ENCODE measurements at regions not wholly inside any gene's neighbourhood (a gene's known extent, or its start where the extent isn't known, plus 50 kb on each side); places are given as distances from the start of the nearest gene placed in this dataset.
"Not testable (repeated sequence)": the region's sequence is repeated elsewhere in the genome, so short reads cannot be mapped to it uniquely, and the experiment has no call there.

DNA sequence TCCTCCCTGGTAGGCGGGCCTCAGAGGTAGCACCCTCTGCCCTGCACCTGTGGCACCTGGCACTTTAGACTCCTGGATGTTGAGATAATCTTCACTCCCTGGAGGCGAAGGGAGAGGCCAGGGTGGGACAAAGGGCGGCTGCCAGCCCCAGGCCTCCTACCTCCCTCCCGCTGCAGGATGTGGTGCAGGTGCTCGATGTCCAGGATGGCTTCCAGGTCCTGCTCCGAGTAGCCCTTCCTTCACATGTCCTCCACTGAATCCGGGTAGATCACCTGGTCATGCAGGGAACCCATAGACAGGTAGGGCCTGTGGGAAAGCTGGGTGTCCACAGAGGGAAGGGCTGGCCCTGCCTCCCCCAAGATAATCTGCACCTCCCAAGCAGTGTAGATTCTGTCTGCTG lies 1075.6 kb downstream of the RPIA start:
- TF ChIP-seq, protein P1, sequence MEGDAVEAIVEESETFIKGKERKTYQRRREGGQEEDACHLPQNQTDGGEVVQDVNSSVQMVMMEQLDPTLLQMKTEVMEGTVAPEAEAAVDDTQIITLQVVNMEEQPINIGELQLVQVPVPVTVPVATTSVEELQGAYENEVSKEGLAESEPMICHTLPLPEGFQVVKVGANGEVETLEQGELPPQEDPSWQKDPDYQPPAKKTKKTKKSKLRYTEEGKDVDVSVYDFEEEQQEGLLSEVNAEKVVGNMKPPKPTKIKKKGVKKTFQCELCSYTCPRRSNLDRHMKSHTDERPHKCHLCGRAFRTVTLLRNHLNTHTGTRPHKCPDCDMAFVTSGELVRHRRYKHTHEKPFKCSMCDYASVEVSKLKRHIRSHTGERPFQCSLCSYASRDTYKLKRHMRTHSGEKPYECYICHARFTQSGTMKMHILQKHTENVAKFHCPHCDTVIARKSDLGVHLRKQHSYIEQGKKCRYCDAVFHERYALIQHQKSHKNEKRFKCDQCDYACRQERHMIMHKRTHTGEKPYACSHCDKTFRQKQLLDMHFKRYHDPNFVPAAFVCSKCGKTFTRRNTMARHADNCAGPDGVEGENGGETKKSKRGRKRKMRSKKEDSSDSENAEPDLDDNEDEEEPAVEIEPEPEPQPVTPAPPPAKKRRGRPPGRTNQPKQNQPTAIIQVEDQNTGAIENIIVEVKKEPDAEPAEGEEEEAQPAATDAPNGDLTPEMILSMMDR (IDR thresholded peaks at IDR 0.05): not testable (repeated sequence)
- not testable (repeated sequence) for TF ChIP-seq POLR2A (IDR thresholded peaks at IDR 0.05)

Data from uterus (tissue), 2 donors.